ENCODE measurements at regions not wholly inside any gene's neighbourhood (a gene's known extent, or its start where the extent isn't known, plus 50 kb on each side); places are given as distances from the start of the nearest gene placed in this dataset.

- Histone ChIP-seq H4K20me1 (ENCODE audit: control insufficient read depth, insufficient read depth) (no peaks in the 10 kb centered on the region), H2AFZ (ENCODE audit: control insufficient read depth, low read depth, low read length) (no peak overlapping the region), H3K4me2 (ENCODE audit: control insufficient read depth, insufficient read depth) (no peak overlapping the region), H3K9ac (ENCODE audit: control insufficient read depth, insufficient read depth, low read length) (no peak overlapping the region), H3K79me2 (ENCODE audit: control insufficient read depth, insufficient read depth, low read length) (no peaks in the 10 kb centered on the region), H3K27ac (ENCODE audit: control insufficient read depth, insufficient read depth) (no peak overlapping the region), H3K27me3 (replicated peaks in 1 of 2; ENCODE audit: control insufficient read depth in 2 of 2, insufficient read depth in 2 of 2, low read length in 1 of 2) (no peaks in the 10 kb centered on the region), H3K9me3 (replicated peaks; ENCODE audit: control insufficient read depth, insufficient read depth, low read length) (no peaks in the 10 kb centered on the region), H3K4me3 (no peak overlapping the region), H3K36me3 (ENCODE audit: control insufficient read depth in 2 of 2, insufficient read depth in 2 of 2, low read length in 1 of 2) (no peaks in the 10 kb centered on the region), H3K4me1 (ENCODE audit: control insufficient read depth, insufficient read depth, low read length) (no peaks in the 10 kb centered on the region)
- POLR2A ChIA-PET: no interaction called here
- FAIRE-seq (no peak), DNase-seq (ENCODE audit: low read depth, low spot score) (no peak), ATAC-seq (no peak)
- RAD21 ChIA-PET (ENCODE audit: unreplicated experiment): no interaction called here
- TF ChIP-seq BACH1 (IDR thresholded peaks at IDR 0.05; ENCODE audit: borderline replicate concordance) (no peak), BMI1 (IDR thresholded peaks at IDR 0.05; ENCODE audit: borderline replicate concordance) (no peak), CHD2 (IDR thresholded peaks at IDR 0.05; ENCODE audit: borderline replicate concordance, low read depth, low read length) (no peak), ZNF217 (IDR thresholded peaks at IDR 0.05) (no peak), YY1 (IDR thresholded peaks at IDR 0.05; ENCODE audit: low read depth, low read length) (no peak), EED (IDR thresholded peaks at IDR 0.05; ENCODE audit: low read depth) (no peak), MEF2A (IDR thresholded peaks at IDR 0.05; ENCODE audit: insufficient read depth, low read depth, low read length) (no peak), ZBED1 (IDR thresholded peaks at IDR 0.05; ENCODE audit: borderline replicate concordance) (no peak), FOXK2 (IDR thresholded peaks at IDR 0.05) (no peak), NFIC (IDR thresholded peaks at IDR 0.05; ENCODE audit: low read depth, low read length) (no peak), PBX3 (IDR thresholded peaks at IDR 0.05; ENCODE audit: insufficient replicate concordance, low read depth, low read length) (no peak), RUNX3 (IDR thresholded peaks at IDR 0.05; ENCODE audit: low read length) (no peak), NRF1 (conservative IDR thresholded peaks at IDR 0.05; ENCODE audit: low read depth, low read length) (no peak), ZBTB40 (IDR thresholded peaks at IDR 0.05; ENCODE audit: borderline replicate concordance) (no peak), STAT3 (IDR thresholded peaks at IDR 0.05; ENCODE audit: low read depth, low read length) (no peak), SUZ12 (IDR thresholded peaks at IDR 0.05; ENCODE audit: unreplicated experiment) (no peak), RB1 (IDR thresholded peaks at IDR 0.05; ENCODE audit: borderline replicate concordance) (no peak), NFXL1 (IDR thresholded peaks at IDR 0.05; ENCODE audit: borderline replicate concordance) (no peak), POLR2AphosphoS5 (IDR thresholded peaks at IDR 0.05; ENCODE audit: low read length) (no peak)
- 73% methylated on average over 5 of the region's 5 CpGs for WGBS (ENCODE audit: insufficient coverage, insufficient replicate concordance, low lambda C conversion rate, missing lambda C conversion rate)
- intact Hi-C loops (cut with micrococcal nuclease; ENCODE audit: unreplicated experiment) (no loop called here), in situ Hi-C loops (cut with MboI) (no loop called here)
- no TSS peak for BruUV-seq (replicated peaks)
- SMC1A ChIA-PET (ENCODE audit: uncharacterized antibody, unreplicated experiment): no interaction called here
- CTCF ChIA-PET: interaction anchor here (0.7 kb wide), 1 partner anchor 79 kb away, joined by 5 read pairs; no protein-coding TSS in a partner anchor
These were observed 418.8 kb upstream of the NETO1 start for GRCh38 chr18:73286584-73286983.
